22Rv1 (cell line): ENCODE measurements at regions not wholly inside any gene's neighbourhood (a gene's known extent, or its start where the extent isn't known, plus 50 kb on each side); places are given as distances from the start of the nearest gene placed in this dataset.
"Not testable (repeated sequence)": the region's sequence is repeated elsewhere in the genome, so short reads cannot be mapped to it uniquely, and the experiment has no call there.

ENCODE experiments used
- H3K27ac ChIP-seq: fragments of 450-650 bp; 2 replicates; pipeline ENCODE4 v1.5.1; 2017
- CTCF ChIP-seq: fragments of 450-650 bp; IDR thresholded peaks from 2 replicates; pipeline ENCODE4 v1.5.1; 2017; ENCODE audit warnings: mild to moderate bottlenecking
- ZFX ChIP-seq: fragments of 450-650 bp; IDR thresholded peaks from 2 replicates; pipeline ENCODE4 v1.6.1; 2017; ENCODE audit warnings: antibody characterized with exemption, borderline replicate concordance

- TF ChIP-seq CTCF (no peak), ZFX (no peak)
- H3K27ac ChIP-seq = no peak overlapping the region
Measured at GRCh38 chr1:221963742-221964141, 221.9 kb upstream of the DUSP10 start.

GRCh38 chr1:221962385-221962784, 220.5 kb upstream of the DUSP10 start:
- TF ChIP-seq ZFX (no peak), CTCF (no peak)
- no peak overlapping the region for H3K27ac ChIP-seq

GRCh38 chr1:221961532-221962292, 219.8 kb upstream of the DUSP10 start:
- H3K27ac ChIP-seq = no peak overlapping the region
- no peak for TF ChIP-seq CTCF
- no peak for TF ChIP-seq ZFX

- not testable (repeated sequence) for H3K27ac ChIP-seq
Measured at GRCh38 chr1:221958161-221958562, 216.3 kb upstream of the DUSP10 start.

- not testable (repeated sequence) for H3K27ac ChIP-seq
Measured at GRCh38 chr1:221957350-221957749, 215.5 kb upstream of the DUSP10 start.

- TF ChIP-seq CTCF (no peak), ZFX (no peak)
- H3K27ac ChIP-seq = no peak overlapping the region
Measured at GRCh38 chr1:221949996-221950395, 208.1 kb upstream of the DUSP10 start.

GRCh38 chr1:221948459-221948858, 206.6 kb upstream of the DUSP10 start:
- TF ChIP-seq ZFX (no peak), CTCF (no peak)
- H3K27ac ChIP-seq = no peak overlapping the region

GRCh38 chr1:221947731-221948130, 205.8 kb upstream of the DUSP10 start:
- no peak overlapping the region for H3K27ac ChIP-seq
- TF ChIP-seq CTCF (no peak), ZFX (no peak)
